H9 (cell line): ENCODE measurements at regions not wholly inside any gene's neighbourhood (a gene's known extent, or its start where the extent isn't known, plus 50 kb on each side); places are given as distances from the start of the nearest gene placed in this dataset.

Experiments
- DNase-seq: peaks from one replicate; pipeline ENCODE4 v3.0.0-alpha.2; 2017
- H2AFZ ChIP-seq: one replicate; pipeline ENCODE4 v1.6.1; 2013; ENCODE audit warnings: mild to moderate bottlenecking, low read length, control low read depth, moderate library complexity
- H2AK5ac ChIP-seq: 2 replicates; pipeline ENCODE4 v1.6.1; 2013; ENCODE audit warnings: low read length, control low read depth, mixed read lengths; ENCODE audit not compliant: insufficient read length
- H2BK120ac ChIP-seq: one replicate; pipeline ENCODE4 v1.6.1; 2013; ENCODE audit warnings: low read depth, mild to moderate bottlenecking, low read length, control low read depth, inconsistent platforms; ENCODE audit not compliant: poor library complexity, severe bottlenecking
- H2BK12ac ChIP-seq: 2 replicates; pipeline ENCODE4 v1.6.1; 2013; ENCODE audit warnings: low read length, control low read depth, mixed read lengths, low read depth; ENCODE audit not compliant: insufficient read length
- H2BK15ac ChIP-seq: 2 replicates; pipeline ENCODE4 v1.6.1; 2013; ENCODE audit warnings: low read depth, low read length, control low read depth
- H2BK20ac ChIP-seq: one replicate; pipeline ENCODE4 v1.6.1; 2013; ENCODE audit warnings: low read depth, mild to moderate bottlenecking, low read length, control low read depth, inconsistent platforms; ENCODE audit not compliant: poor library complexity, severe bottlenecking
- H2BK5ac ChIP-seq: 2 replicates; pipeline ENCODE4 v1.6.1; 2013; ENCODE audit warnings: low read length, control low read depth, mixed read lengths; ENCODE audit not compliant: insufficient read length
- H3K14ac ChIP-seq: 2 replicates; pipeline ENCODE4 v1.6.1; 2013; ENCODE audit warnings: low read length, control low read depth; ENCODE audit not compliant: insufficient read depth
- H3K18ac ChIP-seq: 2 replicates; pipeline ENCODE4 v1.6.1; 2013; ENCODE audit warnings: low read depth, mild to moderate bottlenecking, mixed read lengths, low read length, control low read depth; ENCODE audit not compliant: insufficient read length
- H3K23ac ChIP-seq: 2 replicates; pipeline ENCODE4 v1.6.1; 2013; ENCODE audit warnings: low read length, control low read depth, mixed read lengths, low read depth; ENCODE audit not compliant: insufficient read length
- H3K23me2 ChIP-seq: 2 replicates; pipeline ENCODE4 v1.6.1; 2013; ENCODE audit warnings: low read depth, mild to moderate bottlenecking, mixed read lengths, low read length, control low read depth; ENCODE audit not compliant: insufficient read length, poor library complexity, severe bottlenecking
- H3K27ac ChIP-seq: 2 replicates; pipeline ENCODE4 v1.5.1; 2013; ENCODE audit warnings: low read length, control low read depth, mixed read lengths, low read depth; ENCODE audit not compliant: insufficient read length
- H3K27me3 ChIP-seq: 2 replicates; pipeline ENCODE4 v1.6.1; 2013; ENCODE audit warnings: low read length, control low read depth, inconsistent platforms; ENCODE audit not compliant: insufficient read depth
- H3K4ac ChIP-seq: 2 replicates; pipeline ENCODE4 v1.6.1; 2013; ENCODE audit warnings: low read depth, mild to moderate bottlenecking, control low read depth, inconsistent platforms, low read length, moderate library complexity
- H3K4me1 ChIP-seq: 2 replicates; pipeline ENCODE4 v1.6.1; 2013; ENCODE audit warnings: low read length, control low read depth, inconsistent platforms; ENCODE audit not compliant: insufficient read depth
- H3K4me2 ChIP-seq: 2 replicates; pipeline ENCODE4 v1.6.1; 2013; ENCODE audit warnings: low read length, control low read depth, mixed read lengths; ENCODE audit not compliant: insufficient read length, insufficient read depth
- H3K56ac ChIP-seq: 2 replicates; pipeline ENCODE4 v1.6.1; 2013; ENCODE audit warnings: low read depth, mild to moderate bottlenecking, mixed read lengths, low read length, control low read depth; ENCODE audit not compliant: insufficient read length
- H3K79me1 ChIP-seq: 2 replicates; pipeline ENCODE4 v1.6.1; 2013; ENCODE audit warnings: low read depth, mild to moderate bottlenecking, moderate library complexity, low read length, control low read depth, inconsistent platforms; ENCODE audit not compliant: insufficient read depth, poor library complexity, severe bottlenecking
- H3K79me2 ChIP-seq: 2 replicates; pipeline ENCODE4 v1.6.1; 2013; ENCODE audit warnings: low read length, control low read depth, inconsistent platforms; ENCODE audit not compliant: insufficient read depth
- H3K9ac ChIP-seq: 2 replicates; pipeline ENCODE4 v1.6.1; 2013; ENCODE audit warnings: low read length, control low read depth, mixed read lengths; ENCODE audit not compliant: insufficient read length; ENCODE audit errors: extremely low read depth
- H3K9me3 ChIP-seq: one replicate; pipeline ENCODE4 v1.6.1; 2013; ENCODE audit warnings: low read depth, low read length, inconsistent platforms; ENCODE audit not compliant: control insufficient read depth
- H3T11ph ChIP-seq: one replicate; pipeline ENCODE4 v1.6.1; 2013; ENCODE audit warnings: mild to moderate bottlenecking, low read length, control low read depth, inconsistent platforms
- H4K20me1 ChIP-seq: one replicate; pipeline ENCODE4 v1.6.1; 2013; ENCODE audit not compliant: control insufficient read depth, insufficient read length, insufficient read depth
- H4K5ac ChIP-seq: 2 replicates; pipeline ENCODE4 v1.6.1; 2013; ENCODE audit warnings: low read depth, mild to moderate bottlenecking, mixed read lengths, low read length, control low read depth; ENCODE audit not compliant: insufficient read length
- H4K8ac ChIP-seq: replicated peaks from 2 replicates; pipeline ENCODE4 v1.6.1; 2013; ENCODE audit warnings: low read length, control low read depth, mixed read lengths, low read depth; ENCODE audit not compliant: insufficient read length
- H4K91ac ChIP-seq: 2 replicates; pipeline ENCODE4 v1.6.1; 2013; ENCODE audit warnings: low read depth, mild to moderate bottlenecking, moderate library complexity, mixed read lengths, low read length, control low read depth; ENCODE audit not compliant: insufficient read length
- H3K27ac Mint-ChIP-seq, 3 experiments: 2 replicates in 2 of 3; 3 replicates in 1 of 3; pipeline ENCODE4 v1.8.0; 2020 to 2021; ENCODE audit warnings: mixed read lengths in 3 of 3, mild to moderate bottlenecking in 1 of 3, moderate library complexity in 1 of 3
- H3K27me3 Mint-ChIP-seq: 2 replicates; pipeline ENCODE4 v1.8.0; 2021; ENCODE audit warnings: low read depth, mild to moderate bottlenecking, moderate library complexity, mixed read lengths
- H3K36me3 Mint-ChIP-seq, 3 experiments: 2 replicates in 2 of 3; 3 replicates in 1 of 3; pipeline ENCODE4 v1.8.0; 2020 to 2021; ENCODE audit warnings: low read depth in 3 of 3, mixed read lengths in 3 of 3; ENCODE audit not compliant: insufficient read depth in 1 of 3
- H3K4me1 Mint-ChIP-seq, 2 experiments: 2 replicates each; pipeline ENCODE4 v1.8.0; 2020; ENCODE audit warnings: mixed read lengths in 2 of 2
- H3K4me3 Mint-ChIP-seq, 2 experiments: 2 replicates in 1 of 2; 3 replicates in 1 of 2; pipeline ENCODE4 v1.8.0; 2020 to 2021; ENCODE audit warnings: mild to moderate bottlenecking in 2 of 2, mixed read lengths in 2 of 2, moderate library complexity in 1 of 2
- H3K9me3 Mint-ChIP-seq, 2 experiments: 2 replicates in 1 of 2; 3 replicates in 1 of 2; pipeline ENCODE4 v1.8.0; 2020; ENCODE audit warnings: mild to moderate bottlenecking in 2 of 2, mixed read lengths in 2 of 2, moderate library complexity in 1 of 2
- WGBS: extraction: QIAGEN DNeasy Blood & Tissue Kit; methylation state at CpG from one replicate; pipeline ENCODE4 v1.1.7; 2013; ENCODE audit warnings: missing lambda C conversion rate, low lambda C conversion rate, mixed read lengths; ENCODE audit not compliant: insufficient read length; ENCODE audit errors: extremely low coverage; 5-methylcytosine and 5-hydroxymethylcytosine counted together
- TF ChIP-seq, protein P1 (sequence below): fragments of 200-600 bp; sonication (generic); conservative IDR thresholded peaks from 3 replicates; pipeline ENCODE4 v1.8.0; 2021; ENCODE audit warnings: antibody characterized with exemption, mild to moderate bottlenecking

DNA sequence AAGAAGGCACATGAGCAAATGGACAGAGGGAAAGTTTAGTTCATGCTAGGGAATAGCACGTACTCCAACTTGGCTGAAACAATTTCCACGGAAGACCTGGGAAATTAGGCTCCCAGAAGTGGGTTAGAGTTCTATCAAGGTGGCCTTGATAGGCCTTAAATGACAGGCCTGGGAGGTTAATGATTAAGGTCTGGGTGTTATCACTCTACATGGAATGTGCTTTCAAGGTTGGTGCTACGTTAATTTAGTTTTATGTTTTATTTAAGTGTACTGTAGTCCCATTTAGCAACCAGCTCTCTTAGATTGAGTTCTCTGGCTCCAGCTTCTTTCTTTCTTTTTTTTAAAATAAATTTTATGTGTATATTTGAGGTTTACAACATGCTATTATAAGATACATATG is 121.4 kb upstream of the MEF2C start:
- no CpG with 5 or more reads among the region's 3 CpGs for WGBS

More for the DNA sequence above, 121.4 kb upstream of the MEF2C start:
- Mint-ChIP-seq H3K9me3 (peaks cover 2 to 3% of the 10 kb centered on the region in 2 experiments; a peak in 3 of 5 replicates), H3K36me3 (peaks cover 0 to 2% (median 0%) of the 10 kb centered on the region in 3 experiments; a peak in 3 of 7 replicates), H3K27me3 (no peaks in the 10 kb centered on the region), H3K4me1 (peaks cover 3 to 5% of the 10 kb centered on the region in 2 experiments; a peak in 2 of 4 replicates), H3K27ac (no peak overlapping the region), H3K4me3 (no peak overlapping the region)
- DNase-seq = no peak
- no peak overlapping the region for H3K9ac ChIP-seq
- no peak overlapping the region for H3K27ac ChIP-seq
- no peak overlapping the region for H3T11ph ChIP-seq
- H2AK5ac ChIP-seq = no peak overlapping the region
- no peaks in the 10 kb centered on the region for H4K20me1 ChIP-seq
- H2BK20ac ChIP-seq = no peak overlapping the region
- no peak overlapping the region for H2BK5ac ChIP-seq
- no peak overlapping the region for H3K4me2 ChIP-seq
- no peaks in the 10 kb centered on the region for H3K9me3 ChIP-seq
- H3K23ac ChIP-seq = no peak overlapping the region
- no peak overlapping the region for H3K18ac ChIP-seq
- no peaks in the 10 kb centered on the region for H3K27me3 ChIP-seq
- H2BK120ac ChIP-seq = no peak overlapping the region
- H3K4ac ChIP-seq = no peak overlapping the region
- H2BK15ac ChIP-seq = no peak overlapping the region
- no peak overlapping the region for H3K14ac ChIP-seq
- no peaks in the 10 kb centered on the region for H3K79me2 ChIP-seq
- H4K91ac ChIP-seq = no peak overlapping the region
- no peak overlapping the region for H2BK12ac ChIP-seq
- H3K79me1 ChIP-seq = no peaks in the 10 kb centered on the region
- H3K23me2 ChIP-seq = no peaks in the 10 kb centered on the region
- no peak overlapping the region for H2AFZ ChIP-seq
- no peak overlapping the region for H3K56ac ChIP-seq
- no peaks in the 10 kb centered on the region for H3K4me1 ChIP-seq
- no peak overlapping the region for H4K8ac ChIP-seq
- no peak overlapping the region for H4K5ac ChIP-seq
- TF ChIP-seq, protein P1, sequence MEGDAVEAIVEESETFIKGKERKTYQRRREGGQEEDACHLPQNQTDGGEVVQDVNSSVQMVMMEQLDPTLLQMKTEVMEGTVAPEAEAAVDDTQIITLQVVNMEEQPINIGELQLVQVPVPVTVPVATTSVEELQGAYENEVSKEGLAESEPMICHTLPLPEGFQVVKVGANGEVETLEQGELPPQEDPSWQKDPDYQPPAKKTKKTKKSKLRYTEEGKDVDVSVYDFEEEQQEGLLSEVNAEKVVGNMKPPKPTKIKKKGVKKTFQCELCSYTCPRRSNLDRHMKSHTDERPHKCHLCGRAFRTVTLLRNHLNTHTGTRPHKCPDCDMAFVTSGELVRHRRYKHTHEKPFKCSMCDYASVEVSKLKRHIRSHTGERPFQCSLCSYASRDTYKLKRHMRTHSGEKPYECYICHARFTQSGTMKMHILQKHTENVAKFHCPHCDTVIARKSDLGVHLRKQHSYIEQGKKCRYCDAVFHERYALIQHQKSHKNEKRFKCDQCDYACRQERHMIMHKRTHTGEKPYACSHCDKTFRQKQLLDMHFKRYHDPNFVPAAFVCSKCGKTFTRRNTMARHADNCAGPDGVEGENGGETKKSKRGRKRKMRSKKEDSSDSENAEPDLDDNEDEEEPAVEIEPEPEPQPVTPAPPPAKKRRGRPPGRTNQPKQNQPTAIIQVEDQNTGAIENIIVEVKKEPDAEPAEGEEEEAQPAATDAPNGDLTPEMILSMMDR = no peak
